Hepatocyte (in vitro differentiated cells): ENCODE measurements at regions not wholly inside any gene's neighbourhood (a gene's known extent, or its start where the extent isn't known, plus 50 kb on each side); places are given as distances from the start of the nearest gene placed in this dataset.

ENCODE experiments used
- EZH2phosphoT487 ChIP-seq: fragments of 200-600 bp; sonication (generic); IDR thresholded peaks from one replicate; pipeline ENCODE4 v1.6.1; 2018; ENCODE audit warnings: antibody characterized with exemption, mild to moderate bottlenecking, low read depth, moderate library complexity; ENCODE audit not compliant: unreplicated experiment, severe bottlenecking
- TF ChIP-seq, protein P1 (sequence below): fragments of 200-600 bp; sonication (generic); IDR thresholded peaks from 2 replicates; pipeline ENCODE4 v1.5.1; 2016; ENCODE audit warnings: antibody characterized with exemption, mild to moderate bottlenecking; ENCODE audit not compliant: poor library complexity

DNA sequence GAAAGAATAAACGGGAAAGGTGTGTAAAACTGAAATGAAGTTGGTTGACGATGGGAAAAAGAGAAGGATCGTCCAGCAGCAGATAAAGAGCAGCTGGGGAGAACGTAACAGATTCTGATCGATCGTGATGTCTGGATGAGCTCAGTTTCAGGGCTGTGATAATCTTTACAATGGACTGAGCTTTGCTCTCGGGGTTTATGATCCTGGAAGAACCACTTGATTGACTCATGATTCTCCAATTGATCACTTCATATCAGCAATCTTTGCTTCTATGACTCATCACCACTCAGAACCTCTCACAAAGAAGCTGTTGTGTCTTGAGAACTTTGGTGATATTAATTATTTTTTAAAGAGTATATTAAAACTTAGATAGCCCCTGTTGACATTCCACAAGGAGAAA lies 690.7 kb downstream of the TUSC7 start:
- TF ChIP-seq, protein P1, sequence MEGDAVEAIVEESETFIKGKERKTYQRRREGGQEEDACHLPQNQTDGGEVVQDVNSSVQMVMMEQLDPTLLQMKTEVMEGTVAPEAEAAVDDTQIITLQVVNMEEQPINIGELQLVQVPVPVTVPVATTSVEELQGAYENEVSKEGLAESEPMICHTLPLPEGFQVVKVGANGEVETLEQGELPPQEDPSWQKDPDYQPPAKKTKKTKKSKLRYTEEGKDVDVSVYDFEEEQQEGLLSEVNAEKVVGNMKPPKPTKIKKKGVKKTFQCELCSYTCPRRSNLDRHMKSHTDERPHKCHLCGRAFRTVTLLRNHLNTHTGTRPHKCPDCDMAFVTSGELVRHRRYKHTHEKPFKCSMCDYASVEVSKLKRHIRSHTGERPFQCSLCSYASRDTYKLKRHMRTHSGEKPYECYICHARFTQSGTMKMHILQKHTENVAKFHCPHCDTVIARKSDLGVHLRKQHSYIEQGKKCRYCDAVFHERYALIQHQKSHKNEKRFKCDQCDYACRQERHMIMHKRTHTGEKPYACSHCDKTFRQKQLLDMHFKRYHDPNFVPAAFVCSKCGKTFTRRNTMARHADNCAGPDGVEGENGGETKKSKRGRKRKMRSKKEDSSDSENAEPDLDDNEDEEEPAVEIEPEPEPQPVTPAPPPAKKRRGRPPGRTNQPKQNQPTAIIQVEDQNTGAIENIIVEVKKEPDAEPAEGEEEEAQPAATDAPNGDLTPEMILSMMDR: no peak
- no peak for TF ChIP-seq EZH2phosphoT487
